PC-3 (cell line): ENCODE measurements at regions not wholly inside any gene's neighbourhood (a gene's known extent, or its start where the extent isn't known, plus 50 kb on each side); places are given as distances from the start of the nearest gene placed in this dataset.

Experiments
- CTCF ChIP-seq: fragments of 300-600 bp; sonication (generic); conservative IDR thresholded peaks from 2 replicates; pipeline ENCODE4 v1.5.1; 2017; ENCODE audit warnings: antibody characterized with exemption, low read depth, mild to moderate bottlenecking, low read length
- EZH2phosphoT487 ChIP-seq: fragments of 300-600 bp; sonication (generic); IDR thresholded peaks from 2 replicates; pipeline ENCODE4 v1.6.1; 2018; ENCODE audit warnings: mild to moderate bottlenecking, antibody characterized with exemption, low read length, borderline replicate concordance

GRCh38 chr7:114799628-114800028 is 122.3 kb upstream of the MDFIC start:
- TF ChIP-seq CTCF (no peak), EZH2phosphoT487 (no peak)
